Psoas muscle (tissue), 7 donors: ENCODE measurements at regions not wholly inside any gene's neighbourhood (a gene's known extent, or its start where the extent isn't known, plus 50 kb on each side); places are given as distances from the start of the nearest gene placed in this dataset.

ENCODE experiments used
- ATAC-seq, 4 donors: fragments of 200-7000 bp; cut with Tn5 transposase; one replicate each; pipeline ENCODE4 v1.9.1; 2020; ENCODE audit warnings: moderate library complexity in 3 of 4, mild to moderate bottlenecking in 2 of 4
- DNase-seq, 2 donors: peaks; one replicate each; pipeline ENCODE4 v3.0.0-alpha.2; 2020
- H3K27ac ChIP-seq: fragments of 200-600 bp; one replicate; pipeline ENCODE4 v1.8.0; 2022
- H3K27me3 ChIP-seq, 3 donors: fragments of 200-600 bp in 1 of 3; one replicate each; pipeline versions ENCODE4 v1.6.1 to v1.8.0; 2013 to 2022; ENCODE audit warnings: low read length in 2 of 3, mild to moderate bottlenecking in 2 of 3, moderate library complexity in 1 of 3; ENCODE audit not compliant: insufficient read depth in 3 of 3
- H3K36me3 ChIP-seq, 2 donors: fragments of 200-600 bp in 1 of 2; one replicate each; pipeline versions ENCODE4 v1.6.1 to v1.8.0; 2013 to 2022; ENCODE audit warnings: low read depth in 1 of 2, mild to moderate bottlenecking in 1 of 2, moderate library complexity in 1 of 2; ENCODE audit not compliant: insufficient read depth in 1 of 2
- H3K4me1 ChIP-seq: fragments of 200-600 bp; one replicate; pipeline ENCODE4 v1.8.0; 2022
- H3K4me3 ChIP-seq: fragments of 200-600 bp; one replicate; pipeline ENCODE4 v1.8.0; 2022; ENCODE audit warnings: mild to moderate bottlenecking
- H3K9me3 ChIP-seq: fragments of 200-600 bp; one replicate; pipeline ENCODE4 v1.8.0; 2022
- WGBS, 3 donors: extraction: QIAGEN DNeasy Blood & Tissue Kit; methylation state at CpG; one replicate each; pipeline versions ENCODE4 v1.1.6 to v1.1.7; 2013; 5-methylcytosine and 5-hydroxymethylcytosine counted together
- intact Hi-C, 2 donors: fragments of 100-400 bp; cut with DNase I; formaldehyde crosslinking; loops; one replicate each; pipeline versions ENCODE4 v1.11.0 to v1.14.2; 2022
- TF ChIP-seq, protein P1 (sequence below): fragments of 200-600 bp; IDR thresholded peaks from one replicate; pipeline ENCODE4 v1.8.0; 2022; ENCODE audit warnings: antibody characterized with exemption
- donor health status: healthy with polysubstance abuse.
- donor health status: DM: no; HTN: no; CAD: no; lungs with moderate emphysema.
- donor health status: Bipolar disorder and iron deficiency.
- donor health status: healthy.
- donor health status: DM: yes; HTN: yes; CAD: no.
- donor health status: DM: no; HTN: no; CAD: no.
- donor health status: DM: yes; HTN: yes; CAD: no.

DNA sequence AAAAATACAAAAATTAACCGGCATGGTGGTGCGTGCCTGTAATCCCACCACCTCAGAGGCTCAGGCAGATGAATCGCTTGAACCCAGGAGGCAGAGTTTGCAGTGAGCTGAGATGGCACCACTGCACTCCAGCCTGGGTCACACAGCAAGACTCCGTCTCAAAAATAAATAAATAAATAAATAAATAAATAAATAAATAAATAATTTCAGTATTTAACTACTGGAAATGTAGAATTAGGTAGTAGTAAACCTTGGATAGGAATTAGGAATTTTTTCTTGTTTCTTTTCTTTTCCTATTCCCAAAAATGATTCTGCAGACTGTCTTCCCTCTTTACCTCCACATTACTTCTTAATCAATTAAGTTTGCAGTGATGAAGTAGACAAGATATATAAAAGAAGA, 103.2 kb downstream of the PLK2 start:
- TF ChIP-seq, protein P1, sequence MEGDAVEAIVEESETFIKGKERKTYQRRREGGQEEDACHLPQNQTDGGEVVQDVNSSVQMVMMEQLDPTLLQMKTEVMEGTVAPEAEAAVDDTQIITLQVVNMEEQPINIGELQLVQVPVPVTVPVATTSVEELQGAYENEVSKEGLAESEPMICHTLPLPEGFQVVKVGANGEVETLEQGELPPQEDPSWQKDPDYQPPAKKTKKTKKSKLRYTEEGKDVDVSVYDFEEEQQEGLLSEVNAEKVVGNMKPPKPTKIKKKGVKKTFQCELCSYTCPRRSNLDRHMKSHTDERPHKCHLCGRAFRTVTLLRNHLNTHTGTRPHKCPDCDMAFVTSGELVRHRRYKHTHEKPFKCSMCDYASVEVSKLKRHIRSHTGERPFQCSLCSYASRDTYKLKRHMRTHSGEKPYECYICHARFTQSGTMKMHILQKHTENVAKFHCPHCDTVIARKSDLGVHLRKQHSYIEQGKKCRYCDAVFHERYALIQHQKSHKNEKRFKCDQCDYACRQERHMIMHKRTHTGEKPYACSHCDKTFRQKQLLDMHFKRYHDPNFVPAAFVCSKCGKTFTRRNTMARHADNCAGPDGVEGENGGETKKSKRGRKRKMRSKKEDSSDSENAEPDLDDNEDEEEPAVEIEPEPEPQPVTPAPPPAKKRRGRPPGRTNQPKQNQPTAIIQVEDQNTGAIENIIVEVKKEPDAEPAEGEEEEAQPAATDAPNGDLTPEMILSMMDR = no peak
- Histone ChIP-seq H3K4me3 (no peak overlapping the region), H3K27me3 (no peaks in the 10 kb centered on the region), H3K27ac (no peak overlapping the region), H3K4me1 (no peaks in the 10 kb centered on the region), H3K9me3 (no peaks in the 10 kb centered on the region), H3K36me3 (no peaks in the 10 kb centered on the region)
- intact Hi-C loops = no loop called here
- no peak for ATAC-seq
- 95 to 96% (median 95%) methylated on average over 4 of the region's 4 CpGs for WGBS, 3 donors
- DNase-seq = no peak

DNA sequence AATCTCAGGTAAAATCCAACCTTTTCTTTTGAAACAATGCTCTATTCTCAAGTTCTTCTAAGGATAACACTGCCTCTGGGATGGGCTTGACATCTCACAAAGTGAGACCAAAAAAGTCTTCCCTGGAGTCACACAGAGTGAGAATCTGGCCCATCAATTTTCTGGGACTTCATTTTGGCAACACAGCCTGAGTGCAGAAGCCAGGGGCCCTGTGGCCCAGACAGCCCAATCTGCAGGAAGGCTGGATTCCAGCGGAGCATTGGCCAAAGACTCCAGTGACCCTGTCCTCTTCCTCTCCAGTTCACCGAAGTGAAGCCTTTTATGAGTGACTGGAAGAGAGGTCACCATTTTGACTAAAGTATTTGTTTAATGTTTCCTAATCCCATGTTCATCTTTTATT, 105.1 kb downstream of the PLK2 start:
- H3K27me3 ChIP-seq = no peaks in the 10 kb centered on the region
- DNase-seq (no peak), ATAC-seq (no peak)
- H3K4me3 ChIP-seq = no peak overlapping the region
- no peaks in the 10 kb centered on the region for H3K4me1 ChIP-seq
- WGBS, 3 donors = 49 to 60% (median 56%) methylated on average over 2 of the region's 2 CpGs
- H3K36me3 ChIP-seq = no peaks in the 10 kb centered on the region
- no peaks in the 10 kb centered on the region for H3K9me3 ChIP-seq
- no peak overlapping the region for H3K27ac ChIP-seq
- TF ChIP-seq, protein P1 = no peak
- intact Hi-C loops = no loop called here

DNA sequence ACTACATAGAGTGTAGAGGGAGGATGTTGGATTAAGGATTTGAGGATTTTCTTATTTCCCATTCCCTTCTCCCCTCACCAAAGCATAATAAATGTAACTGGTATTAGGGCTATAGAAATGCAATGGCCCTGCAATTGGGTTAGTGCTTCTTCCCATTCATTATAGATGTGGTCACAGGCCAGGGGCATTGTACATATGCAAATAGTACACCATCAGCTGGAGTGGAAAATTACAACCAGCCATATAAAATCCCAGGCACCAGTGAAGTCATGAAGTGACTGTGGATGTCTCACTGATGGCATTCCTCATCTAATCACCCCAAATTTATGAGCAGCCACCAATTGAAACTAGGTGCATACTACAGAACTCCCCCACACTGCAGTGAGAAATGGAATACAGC, 105.9 kb downstream of the PLK2 start:
- no peaks in the 10 kb centered on the region for H3K4me1 ChIP-seq
- H3K4me3 ChIP-seq = no peak overlapping the region
- intact Hi-C loops = no loop called here
- ATAC-seq (no peak), DNase-seq (no peak)
- no peaks in the 10 kb centered on the region for H3K9me3 ChIP-seq
- H3K27ac ChIP-seq = no peak overlapping the region
- no peaks in the 10 kb centered on the region for H3K36me3 ChIP-seq
- TF ChIP-seq, protein P1 = no peak
- no peaks in the 10 kb centered on the region for H3K27me3 ChIP-seq

DNA sequence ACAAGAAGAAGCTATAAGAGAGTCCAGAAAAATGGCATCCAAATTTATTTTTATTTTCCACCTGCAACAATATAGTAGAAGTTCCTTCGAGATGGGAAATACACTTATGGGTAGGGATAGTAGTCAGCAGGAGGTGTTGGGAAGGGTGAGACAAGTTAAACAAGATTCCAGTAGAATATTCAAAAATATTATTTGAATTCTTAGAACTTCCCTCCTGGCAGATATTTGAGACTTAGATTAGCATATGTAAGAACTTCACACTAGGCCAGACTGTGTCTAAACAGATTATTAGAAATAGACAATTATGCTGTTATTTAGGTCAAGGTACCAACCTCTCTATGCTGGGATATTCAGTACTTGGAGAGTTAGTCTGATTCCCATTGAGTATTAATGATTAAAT, 108.7 kb downstream of the PLK2 start:
- H3K27me3 ChIP-seq = no peaks in the 10 kb centered on the region
- TF ChIP-seq, protein P1 = no peak
- H3K4me3 ChIP-seq = no peak overlapping the region
- WGBS, 3 donors = 0 to 97% (median 38%) methylated on average over 1 of the region's 1 CpG
- ATAC-seq = no peak
- DNase-seq = no peak
- H3K36me3 ChIP-seq = no peaks in the 10 kb centered on the region
- H3K27ac ChIP-seq = no peak overlapping the region
- intact Hi-C loops = no loop called here
- H3K9me3 ChIP-seq = no peaks in the 10 kb centered on the region
- H3K4me1 ChIP-seq = peaks cover 7% of the 10 kb centered on the region

DNA sequence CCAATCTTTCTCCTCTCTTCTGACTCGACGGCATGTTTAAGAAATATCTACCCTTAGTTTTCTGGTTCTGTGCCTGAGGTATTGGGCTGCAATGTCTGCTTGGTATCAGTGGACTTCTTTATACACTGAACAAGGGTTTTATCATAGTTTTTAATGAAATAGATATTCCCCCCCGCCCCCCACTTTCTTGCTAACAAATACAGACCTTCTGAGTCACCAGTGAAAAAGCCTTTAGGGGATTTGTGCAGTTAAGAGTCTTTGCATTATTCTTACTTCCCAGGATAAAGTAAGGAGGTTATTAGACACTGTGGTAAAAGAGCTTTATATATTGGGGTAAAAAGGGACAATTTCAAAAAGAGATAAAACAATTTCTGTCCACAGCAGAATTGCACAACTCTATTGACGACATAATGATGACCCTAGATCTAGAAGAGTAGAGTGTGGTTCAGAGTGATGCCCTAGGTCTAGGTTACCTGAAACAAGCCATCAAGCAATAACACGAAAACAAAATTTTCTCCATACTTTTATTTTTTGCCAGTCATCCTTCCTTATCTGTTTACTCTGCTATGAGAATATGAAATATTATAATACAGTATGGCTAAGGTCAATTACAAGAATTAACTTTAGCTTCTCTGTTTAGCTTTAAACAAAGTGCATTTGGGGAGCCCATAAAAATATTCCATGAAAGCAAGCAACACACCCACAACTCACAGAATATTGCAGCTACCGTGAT, 110.7 kb downstream of the PLK2 start:
- ATAC-seq (no peak), DNase-seq (no peak)
- Histone ChIP-seq H3K36me3 (no peaks in the 10 kb centered on the region), H3K4me1 (peaks cover 7% of the 10 kb centered on the region), H3K27me3 (no peaks in the 10 kb centered on the region), H3K9me3 (no peaks in the 10 kb centered on the region), H3K4me3 (no peak overlapping the region), H3K27ac (no peak overlapping the region)
- WGBS, 3 donors = 96 to 98% (median 96%) methylated on average over 6 of the region's 6 CpGs
- TF ChIP-seq, protein P1 = no peak
- intact Hi-C loops = no loop called here
